Activated gamma-delta T cell (primary cell): ENCODE measurements at regions not wholly inside any gene's neighbourhood (a gene's known extent, or its start where the extent isn't known, plus 50 kb on each side); places are given as distances from the start of the nearest gene placed in this dataset.

Experiments used
- DNase-seq: peaks from one replicate; lab custom pipeline; 2025; lab: John Stamatoyannopoulos, UW

GRCh38 chr5:174159327-174160114, 114.0 kb downstream of the NSG2 start:
- no peak for DNase-seq

GRCh38 chr5:174165406-174165805, 119.9 kb downstream of the NSG2 start:
- DNase-seq, result no peak

GRCh38 chr5:174166231-174167079, 120.9 kb downstream of the NSG2 start:
- DNase-seq, result no peak

GRCh38 chr5:174167080-174167910, 121.8 kb downstream of the NSG2 start:
- no peak for DNase-seq

GRCh38 chr5:174172152-174172551, 126.6 kb downstream of the NSG2 start:
- no peak for DNase-seq

- no peak for DNase-seq
These were observed 127.1 kb downstream of the NSG2 start for GRCh38 chr5:174172566-174172965.

- DNase-seq, result no peak
These were observed 128.3 kb downstream of the NSG2 start for GRCh38 chr5:174173766-174174165.

GRCh38 chr5:174175716-174176268, 130.3 kb downstream of the NSG2 start:
- DNase-seq, result no peak

- DNase-seq, result no peak
These were observed 131.0 kb downstream of the NSG2 start for GRCh38 chr5:174176511-174176910.

GRCh38 chr5:174177531-174177930, 132.0 kb downstream of the NSG2 start:
- no peak for DNase-seq

GRCh38 chr5:174177976-174178605, 132.6 kb downstream of the NSG2 start:
- DNase-seq, result no peak

- no peak for DNase-seq
These were observed 135.1 kb downstream of the NSG2 start for GRCh38 chr5:174180639-174181038.

- no peak for DNase-seq
These were observed 136.6 kb downstream of the NSG2 start for GRCh38 chr5:174182111-174182510.

GRCh38 chr5:174183701-174184100, 138.2 kb downstream of the NSG2 start:
- DNase-seq, result no peak

GRCh38 chr5:174185506-174185905, 140.0 kb downstream of the NSG2 start:
- no peak for DNase-seq

GRCh38 chr5:174186096-174186695, 140.7 kb downstream of the NSG2 start:
- no peak for DNase-seq

- no peak for DNase-seq
These were observed 141.5 kb downstream of the NSG2 start for GRCh38 chr5:174187001-174187400.

- DNase-seq, result no peak
These were observed 142.0 kb downstream of the NSG2 start for GRCh38 chr5:174187481-174187880.

- no peak for DNase-seq
These were observed 142.8 kb downstream of the NSG2 start for GRCh38 chr5:174188295-174188694.

GRCh38 chr5:174189654-174190541, 144.4 kb downstream of the NSG2 start:
- DNase-seq, result no peak
